ENCODE measurements at regions not wholly inside any gene's neighbourhood (a gene's known extent, or its start where the extent isn't known, plus 50 kb on each side); places are given as distances from the start of the nearest gene placed in this dataset.

DNA sequence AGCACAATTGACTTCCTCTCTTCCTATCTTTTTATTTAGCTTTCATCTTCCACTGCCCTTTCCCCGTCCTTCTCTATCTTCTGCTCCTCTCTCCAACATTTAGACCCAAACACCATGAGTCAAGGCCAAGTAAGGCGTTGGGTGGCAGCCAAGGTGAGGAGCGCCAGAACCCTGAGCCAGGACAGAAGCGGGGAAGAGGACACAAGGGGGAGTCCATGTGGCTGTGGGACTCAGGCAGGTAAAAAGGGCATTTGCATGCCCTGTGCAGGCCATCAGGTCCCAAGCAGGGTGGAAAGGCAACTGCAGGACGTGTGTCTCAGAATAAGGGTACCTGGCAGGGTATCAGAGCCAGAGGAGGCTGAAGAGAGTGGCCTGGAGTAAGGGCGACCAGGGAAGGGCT, 192.4 kb upstream of the PFKP start:
- Histone ChIP-seq H2BK5ac (ENCODE audit: insufficient read length, low read length) (no peak overlapping the region), H3K4me2 (ENCODE audit: insufficient read depth, insufficient read length, low read length) (no peak overlapping the region), H3K14ac (ENCODE audit: insufficient read depth, low read length) (no peak overlapping the region), H3K4me1 (ENCODE audit: insufficient read depth, low read length) (no peaks in the 10 kb centered on the region), H3K23me2 (ENCODE audit: insufficient read length, low read depth, low read length, poor library complexity, severe bottlenecking) (no peaks in the 10 kb centered on the region), H3K56ac (ENCODE audit: insufficient read length, low read depth, low read length) (no peak overlapping the region), H4K5ac (ENCODE audit: insufficient read length, low read depth, low read length) (no peak overlapping the region), H2BK20ac (ENCODE audit: low read depth, low read length, poor library complexity, severe bottlenecking) (no peak overlapping the region), H3K79me1 (ENCODE audit: insufficient read depth, low read depth, low read length, poor library complexity, severe bottlenecking) (no peaks in the 10 kb centered on the region), H3K18ac (ENCODE audit: insufficient read length, low read depth, low read length) (no peak overlapping the region), H4K8ac (replicated peaks; ENCODE audit: insufficient read length, low read depth, low read length) (no peak overlapping the region), H2BK120ac (ENCODE audit: low read depth, low read length, poor library complexity, severe bottlenecking) (no peak overlapping the region), H3K4ac (ENCODE audit: low read depth, low read length) (no peak overlapping the region), H2AK5ac (ENCODE audit: insufficient read length, low read length) (no peak overlapping the region), H3K79me2 (ENCODE audit: insufficient read depth, low read length) (no peaks in the 10 kb centered on the region), H3K27me3 (ENCODE audit: insufficient read depth, low read length) (no peaks in the 10 kb centered on the region), H4K91ac (ENCODE audit: insufficient read length, low read depth, low read length) (no peak overlapping the region), H4K20me1 (ENCODE audit: control insufficient read depth, insufficient read depth, insufficient read length) (no peaks in the 10 kb centered on the region), H3K9me3 (ENCODE audit: control insufficient read depth, low read depth, low read length) (no peaks in the 10 kb centered on the region), H2BK15ac (ENCODE audit: low read depth, low read length) (no peak overlapping the region), H3K27ac (ENCODE audit: insufficient read length, low read depth, low read length) (no peak overlapping the region), H2BK12ac (ENCODE audit: insufficient read length, low read depth, low read length) (no peak overlapping the region), H3K9ac (ENCODE audit: extremely low read depth, insufficient read length, low read length) (no peak overlapping the region), H3K23ac (ENCODE audit: insufficient read length, low read depth, low read length) (no peak overlapping the region), H2AFZ (ENCODE audit: low read length) (no peak overlapping the region), H3T11ph (ENCODE audit: low read length) (no peak overlapping the region)
- Mint-ChIP-seq H3K4me3 (no peak overlapping the region), H3K36me3 (ENCODE audit: insufficient read depth in 1 of 3, low read depth in 3 of 3) (no peaks in the 10 kb centered on the region), H3K27me3 (ENCODE audit: low read depth) (peaks cover 6% of the 10 kb centered on the region; the same call in 1 of the 2 replicates), H3K9me3 (peaks cover 0 to under 1% of the 10 kb centered on the region in 2 experiments; a peak in 2 of 5 replicates), H3K4me1 (peaks cover 5% of the 10 kb centered on the region in 2 experiments; a peak in 3 of 4 replicates), H3K27ac (no peak overlapping the region)
- no peak for DNase-seq
- TF ChIP-seq, protein P1, sequence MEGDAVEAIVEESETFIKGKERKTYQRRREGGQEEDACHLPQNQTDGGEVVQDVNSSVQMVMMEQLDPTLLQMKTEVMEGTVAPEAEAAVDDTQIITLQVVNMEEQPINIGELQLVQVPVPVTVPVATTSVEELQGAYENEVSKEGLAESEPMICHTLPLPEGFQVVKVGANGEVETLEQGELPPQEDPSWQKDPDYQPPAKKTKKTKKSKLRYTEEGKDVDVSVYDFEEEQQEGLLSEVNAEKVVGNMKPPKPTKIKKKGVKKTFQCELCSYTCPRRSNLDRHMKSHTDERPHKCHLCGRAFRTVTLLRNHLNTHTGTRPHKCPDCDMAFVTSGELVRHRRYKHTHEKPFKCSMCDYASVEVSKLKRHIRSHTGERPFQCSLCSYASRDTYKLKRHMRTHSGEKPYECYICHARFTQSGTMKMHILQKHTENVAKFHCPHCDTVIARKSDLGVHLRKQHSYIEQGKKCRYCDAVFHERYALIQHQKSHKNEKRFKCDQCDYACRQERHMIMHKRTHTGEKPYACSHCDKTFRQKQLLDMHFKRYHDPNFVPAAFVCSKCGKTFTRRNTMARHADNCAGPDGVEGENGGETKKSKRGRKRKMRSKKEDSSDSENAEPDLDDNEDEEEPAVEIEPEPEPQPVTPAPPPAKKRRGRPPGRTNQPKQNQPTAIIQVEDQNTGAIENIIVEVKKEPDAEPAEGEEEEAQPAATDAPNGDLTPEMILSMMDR (conservative IDR thresholded peaks at IDR 0.05): no peak
- no CpG with 5 or more reads among the region's 6 CpGs for WGBS (ENCODE audit: extremely low coverage, insufficient read length, low lambda C conversion rate)
